ENCODE measurements at regions not wholly inside any gene's neighbourhood (a gene's known extent, or its start where the extent isn't known, plus 50 kb on each side); places are given as distances from the start of the nearest gene placed in this dataset.

DNA sequence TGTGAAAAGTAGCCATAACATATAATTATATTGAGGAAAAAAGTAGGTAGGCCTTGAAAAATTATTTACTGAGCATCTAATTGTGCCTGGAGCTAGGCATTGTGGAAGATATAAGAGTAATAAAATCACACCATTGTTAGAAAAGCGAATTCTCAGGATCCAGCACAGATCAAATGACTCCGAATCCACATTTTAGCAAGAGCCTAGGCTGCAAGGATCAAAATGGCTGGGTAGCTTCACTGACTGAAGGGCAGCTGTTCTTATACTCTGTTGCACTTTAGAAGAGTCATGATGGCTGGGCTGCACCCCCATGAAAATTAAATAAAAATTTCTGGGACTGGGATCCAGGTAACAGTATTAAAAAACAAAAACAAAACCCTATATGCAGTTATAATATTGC is 67.6 kb upstream of the HMCN1 start:
- TF ChIP-seq, protein P1, sequence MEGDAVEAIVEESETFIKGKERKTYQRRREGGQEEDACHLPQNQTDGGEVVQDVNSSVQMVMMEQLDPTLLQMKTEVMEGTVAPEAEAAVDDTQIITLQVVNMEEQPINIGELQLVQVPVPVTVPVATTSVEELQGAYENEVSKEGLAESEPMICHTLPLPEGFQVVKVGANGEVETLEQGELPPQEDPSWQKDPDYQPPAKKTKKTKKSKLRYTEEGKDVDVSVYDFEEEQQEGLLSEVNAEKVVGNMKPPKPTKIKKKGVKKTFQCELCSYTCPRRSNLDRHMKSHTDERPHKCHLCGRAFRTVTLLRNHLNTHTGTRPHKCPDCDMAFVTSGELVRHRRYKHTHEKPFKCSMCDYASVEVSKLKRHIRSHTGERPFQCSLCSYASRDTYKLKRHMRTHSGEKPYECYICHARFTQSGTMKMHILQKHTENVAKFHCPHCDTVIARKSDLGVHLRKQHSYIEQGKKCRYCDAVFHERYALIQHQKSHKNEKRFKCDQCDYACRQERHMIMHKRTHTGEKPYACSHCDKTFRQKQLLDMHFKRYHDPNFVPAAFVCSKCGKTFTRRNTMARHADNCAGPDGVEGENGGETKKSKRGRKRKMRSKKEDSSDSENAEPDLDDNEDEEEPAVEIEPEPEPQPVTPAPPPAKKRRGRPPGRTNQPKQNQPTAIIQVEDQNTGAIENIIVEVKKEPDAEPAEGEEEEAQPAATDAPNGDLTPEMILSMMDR (IDR thresholded peaks at IDR 0.05 in 8 of 11, conservative IDR thresholded peaks at IDR 0.05 in 3 of 11) = no peak
- TF ChIP-seq POLR2AphosphoS5 (IDR thresholded peaks at IDR 0.05) = no peak
